Type B pancreatic cell (in vitro differentiated cells): ENCODE measurements at regions not wholly inside any gene's neighbourhood (a gene's known extent, or its start where the extent isn't known, plus 50 kb on each side); places are given as distances from the start of the nearest gene placed in this dataset.

ENCODE experiments used
- DNase-seq: peaks from one replicate; pipeline ENCODE4 v3.0.0; 2021; ENCODE audit warnings: mixed read lengths; ENCODE audit not compliant: unreplicated experiment; ENCODE audit errors: extremely low spot score
- H3K27ac Mint-ChIP-seq: 2 replicates; pipeline ENCODE4 v1.8.0; 2021; ENCODE audit warnings: mild to moderate bottlenecking, mixed read lengths
- H3K27me3 Mint-ChIP-seq: 2 replicates; pipeline ENCODE4 v1.8.0; 2021; ENCODE audit warnings: mixed read lengths
- H3K36me3 Mint-ChIP-seq: 2 replicates; pipeline ENCODE4 v1.8.0; 2021; ENCODE audit warnings: mixed read lengths
- H3K4me1 Mint-ChIP-seq: one replicate; pipeline ENCODE4 v1.8.0; 2021; ENCODE audit warnings: mixed read lengths; ENCODE audit not compliant: unreplicated experiment
- H3K4me3 Mint-ChIP-seq: 2 replicates; pipeline ENCODE4 v1.8.0; 2021; ENCODE audit warnings: mild to moderate bottlenecking, mixed read lengths
- H3K9me3 Mint-ChIP-seq: 2 replicates; pipeline ENCODE4 v1.8.0; 2021; ENCODE audit warnings: mixed read lengths
- TF ChIP-seq, protein P1 (sequence below): fragments of 200-600 bp; sonication (generic); conservative IDR thresholded peaks from 2 replicates; pipeline ENCODE4 v1.5.0; 2021; ENCODE audit warnings: antibody characterized with exemption, mild to moderate bottlenecking

DNA sequence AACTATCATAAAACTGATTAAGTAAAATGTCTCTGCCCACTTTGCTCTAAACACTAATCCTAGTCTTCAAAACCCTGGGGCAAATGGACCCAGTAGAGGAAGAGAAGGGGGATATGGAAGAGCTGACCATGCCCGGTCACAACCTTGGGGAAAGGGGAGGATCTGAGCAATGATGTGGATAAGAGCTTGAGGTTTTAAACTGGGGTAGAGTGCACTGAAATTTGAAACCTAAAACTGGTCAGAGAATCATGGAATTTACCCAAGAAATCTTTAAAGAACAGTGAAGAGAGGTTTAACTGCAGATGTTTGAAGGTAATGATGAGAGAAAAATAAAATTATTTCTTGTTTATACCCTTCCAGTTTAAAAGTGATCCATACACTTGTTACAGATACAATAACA is 110.8 kb downstream of the MRPS30 start:
- no peak overlapping the region for H3K27ac Mint-ChIP-seq

DNA sequence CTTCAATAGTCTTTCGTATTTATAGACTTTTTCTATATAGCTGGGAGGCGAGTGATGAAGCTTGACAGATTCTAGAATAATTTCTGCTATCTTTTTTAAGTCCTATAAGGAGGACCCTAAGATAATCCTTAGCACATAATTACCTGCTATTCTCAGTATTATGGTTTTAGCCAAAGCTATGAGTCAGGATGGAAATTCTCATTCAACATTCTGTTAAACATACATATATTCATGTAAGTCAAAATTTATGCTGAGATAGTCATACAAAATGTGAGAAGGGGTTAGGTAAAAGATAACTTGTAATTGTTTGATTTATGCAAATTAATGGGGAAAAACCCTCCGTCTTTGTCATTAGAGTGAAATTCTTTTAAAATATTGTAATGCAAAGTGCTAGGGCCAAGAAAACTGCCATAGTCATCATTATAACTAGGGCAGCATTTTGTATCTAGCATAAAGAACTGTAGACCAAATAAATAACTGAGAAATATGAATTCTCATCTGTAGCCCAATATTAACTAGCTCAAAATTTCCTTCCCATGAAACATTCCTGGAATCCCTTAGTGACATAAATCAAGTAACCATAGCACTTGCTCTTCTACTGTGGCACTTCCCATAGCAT is 118.5 kb downstream of the MRPS30 start:
- Mint-ChIP-seq H3K27ac (no peak overlapping the region), H3K27me3 (no peaks in the 10 kb centered on the region), H3K4me1 (no peaks in the 10 kb centered on the region), H3K36me3 (no peaks in the 10 kb centered on the region), H3K4me3 (no peak overlapping the region), H3K9me3 (no peaks in the 10 kb centered on the region)
- DNase-seq = no peak
- TF ChIP-seq, protein P1, sequence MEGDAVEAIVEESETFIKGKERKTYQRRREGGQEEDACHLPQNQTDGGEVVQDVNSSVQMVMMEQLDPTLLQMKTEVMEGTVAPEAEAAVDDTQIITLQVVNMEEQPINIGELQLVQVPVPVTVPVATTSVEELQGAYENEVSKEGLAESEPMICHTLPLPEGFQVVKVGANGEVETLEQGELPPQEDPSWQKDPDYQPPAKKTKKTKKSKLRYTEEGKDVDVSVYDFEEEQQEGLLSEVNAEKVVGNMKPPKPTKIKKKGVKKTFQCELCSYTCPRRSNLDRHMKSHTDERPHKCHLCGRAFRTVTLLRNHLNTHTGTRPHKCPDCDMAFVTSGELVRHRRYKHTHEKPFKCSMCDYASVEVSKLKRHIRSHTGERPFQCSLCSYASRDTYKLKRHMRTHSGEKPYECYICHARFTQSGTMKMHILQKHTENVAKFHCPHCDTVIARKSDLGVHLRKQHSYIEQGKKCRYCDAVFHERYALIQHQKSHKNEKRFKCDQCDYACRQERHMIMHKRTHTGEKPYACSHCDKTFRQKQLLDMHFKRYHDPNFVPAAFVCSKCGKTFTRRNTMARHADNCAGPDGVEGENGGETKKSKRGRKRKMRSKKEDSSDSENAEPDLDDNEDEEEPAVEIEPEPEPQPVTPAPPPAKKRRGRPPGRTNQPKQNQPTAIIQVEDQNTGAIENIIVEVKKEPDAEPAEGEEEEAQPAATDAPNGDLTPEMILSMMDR = no peak

More for the DNA sequence above, 110.8 kb downstream of the MRPS30 start:
- TF ChIP-seq, protein P1 = no peak
- DNase-seq = no peak
- Mint-ChIP-seq H3K4me3 (no peak overlapping the region), H3K36me3 (no peaks in the 10 kb centered on the region), H3K9me3 (no peaks in the 10 kb centered on the region), H3K4me1 (no peaks in the 10 kb centered on the region), H3K27me3 (no peaks in the 10 kb centered on the region)

DNA sequence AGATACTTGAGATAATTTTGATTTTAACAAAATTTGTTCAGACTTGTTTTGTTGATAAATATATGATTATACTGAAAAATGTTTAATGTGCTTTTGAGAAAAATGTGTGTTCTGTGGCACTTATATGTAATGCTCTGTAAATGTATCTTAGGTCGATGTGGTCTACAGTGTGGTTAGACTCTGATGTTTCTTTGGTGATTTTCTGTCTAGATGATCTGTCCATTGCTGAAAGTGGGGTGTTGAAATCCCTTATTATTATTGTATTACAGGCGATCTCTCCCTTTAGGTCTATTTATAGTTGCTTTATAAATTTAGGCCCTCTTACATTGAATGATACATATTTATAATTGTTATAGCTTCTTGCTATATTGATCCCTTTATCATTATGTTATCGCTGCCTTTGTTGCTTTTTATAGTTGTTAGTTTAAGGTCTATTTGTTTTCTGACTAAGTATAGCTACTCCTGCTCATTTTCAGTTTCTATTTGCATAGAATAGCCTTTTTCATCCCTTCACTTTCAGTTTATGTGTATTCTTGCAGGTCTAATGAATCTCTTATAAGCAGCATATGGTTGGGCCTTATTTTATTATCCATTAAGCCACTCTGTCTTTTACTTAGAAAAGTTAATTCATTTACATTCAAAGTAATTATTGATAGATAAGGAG is 124.3 kb downstream of the MRPS30 start:
- H3K27me3 Mint-ChIP-seq = no peaks in the 10 kb centered on the region
- no peak overlapping the region for H3K27ac Mint-ChIP-seq
- no peak for DNase-seq
- H3K9me3 Mint-ChIP-seq = no peaks in the 10 kb centered on the region
- no peaks in the 10 kb centered on the region for H3K36me3 Mint-ChIP-seq
- no peaks in the 10 kb centered on the region for H3K4me1 Mint-ChIP-seq
- no peak overlapping the region for H3K4me3 Mint-ChIP-seq
- TF ChIP-seq, protein P1 = no peak

DNA sequence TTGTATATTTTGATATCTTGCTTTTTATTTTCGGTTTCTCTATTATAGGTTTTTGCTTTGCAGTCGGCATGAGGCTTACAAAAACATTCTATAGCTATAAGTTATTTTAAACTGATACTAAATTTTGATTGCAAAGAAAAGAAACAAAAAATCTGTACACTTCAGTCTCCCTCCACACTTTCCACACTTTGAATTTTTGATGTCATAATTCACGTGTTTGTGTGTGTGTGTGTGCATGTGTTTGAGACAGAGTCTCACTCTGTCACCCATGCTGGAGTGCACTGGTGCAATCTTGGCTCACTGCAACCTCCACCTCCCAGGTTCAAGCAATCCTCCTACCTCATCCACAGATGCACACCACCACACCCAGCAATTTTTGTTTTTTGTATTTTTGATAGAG is 124.9 kb downstream of the MRPS30 start:
- TF ChIP-seq, protein P1 = no peak
- Mint-ChIP-seq H3K9me3 (no peaks in the 10 kb centered on the region), H3K4me1 (no peaks in the 10 kb centered on the region), H3K27ac (no peak overlapping the region), H3K27me3 (no peaks in the 10 kb centered on the region), H3K36me3 (no peaks in the 10 kb centered on the region), H3K4me3 (no peak overlapping the region)
- DNase-seq = no peak

DNA sequence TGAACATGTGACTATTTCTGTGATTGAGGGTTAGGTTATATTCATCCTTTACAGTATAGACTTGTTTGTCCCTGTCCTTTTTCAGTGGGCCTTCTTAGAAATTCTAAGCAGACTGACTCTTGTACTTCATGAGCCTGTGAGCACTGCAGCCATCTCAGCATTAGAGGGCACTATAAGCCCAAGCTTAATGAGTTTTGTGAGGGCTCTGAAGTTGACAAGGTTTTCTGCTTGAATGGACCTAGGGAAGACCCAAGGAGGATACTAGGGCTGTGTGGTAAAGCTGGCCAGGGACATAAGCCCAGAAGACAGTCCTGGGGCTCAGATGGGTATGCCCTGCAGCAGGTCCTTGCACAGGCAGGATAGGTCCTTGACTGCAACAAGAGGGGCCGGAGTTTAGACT is 126.5 kb downstream of the MRPS30 start:
- Mint-ChIP-seq H3K27ac (no peak overlapping the region), H3K4me1 (no peaks in the 10 kb centered on the region), H3K36me3 (peaks cover 3% of the 10 kb centered on the region), H3K4me3 (no peak overlapping the region), H3K9me3 (peaks cover 4% of the 10 kb centered on the region), H3K27me3 (no peaks in the 10 kb centered on the region)
- DNase-seq = no peak
- TF ChIP-seq, protein P1 = peak; percentile 56
